Inflammatory macrophage treated with lipopolysaccharide for 4 hours (primary cell): ENCODE measurements at regions not wholly inside any gene's neighbourhood (a gene's known extent, or its start where the extent isn't known, plus 50 kb on each side); places are given as distances from the start of the nearest gene placed in this dataset.
"Not testable (repeated sequence)": the region's sequence is repeated elsewhere in the genome, so short reads cannot be mapped to it uniquely, and the experiment has no call there.

ENCODE experiments used
- DNase-seq: peaks from one replicate; pipeline ENCODE4 v3.0.0-alpha.2; 2020

DNA sequence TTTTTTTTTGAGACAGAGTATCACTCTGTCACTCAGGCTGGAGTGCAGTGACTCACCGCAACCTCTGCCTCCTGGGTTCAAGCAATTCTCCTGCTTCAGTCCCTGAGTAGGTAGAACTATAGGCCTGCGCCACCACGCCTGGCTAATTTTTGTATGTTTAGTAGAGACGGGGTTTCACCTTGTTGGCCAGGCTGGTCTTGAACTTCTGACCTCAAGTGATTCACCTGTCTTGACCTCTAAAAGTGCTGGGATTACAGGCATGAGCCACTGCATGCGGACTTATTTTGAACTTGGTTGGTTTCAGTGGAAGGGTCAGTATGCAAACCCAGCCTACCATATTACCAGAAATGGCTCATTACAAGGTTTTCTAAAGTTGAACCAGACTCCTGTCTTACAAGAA, 61.6 kb upstream of the GBA3 start:
- DNase-seq = not testable (repeated sequence)

DNA sequence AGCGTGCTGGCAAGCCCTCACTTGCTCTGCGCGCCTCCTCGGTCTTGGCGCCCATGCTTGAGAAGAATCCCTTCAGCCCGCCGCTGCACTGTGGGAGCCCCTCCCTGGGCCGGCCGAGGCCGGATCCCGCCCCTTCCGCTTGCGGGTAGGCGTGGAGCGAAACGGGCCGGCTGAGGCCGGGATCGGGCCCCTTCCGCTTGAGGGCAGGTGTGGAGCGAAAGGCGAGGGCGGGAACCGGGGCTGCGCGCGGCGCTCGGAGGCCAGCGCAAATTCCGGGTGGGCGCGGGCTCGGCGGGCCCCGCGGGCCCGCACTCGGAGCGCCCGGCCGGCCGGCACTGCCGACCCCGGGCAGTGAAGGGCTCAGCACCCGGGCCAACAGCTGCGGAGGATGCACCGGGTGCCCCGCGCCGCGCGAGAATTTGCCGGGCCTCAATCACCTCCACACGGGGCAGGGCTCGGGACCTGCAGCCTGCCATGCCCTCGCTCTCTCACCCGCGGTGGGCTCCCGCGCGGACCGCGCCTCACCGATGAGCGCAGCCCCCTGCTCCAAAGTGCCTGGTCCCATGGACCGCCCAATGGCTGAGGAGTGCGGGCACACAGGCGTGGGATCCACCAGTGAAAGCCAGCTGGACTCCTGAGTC, 58.1 kb upstream of the GBA3 start:
- DNase-seq = no peak

DNA sequence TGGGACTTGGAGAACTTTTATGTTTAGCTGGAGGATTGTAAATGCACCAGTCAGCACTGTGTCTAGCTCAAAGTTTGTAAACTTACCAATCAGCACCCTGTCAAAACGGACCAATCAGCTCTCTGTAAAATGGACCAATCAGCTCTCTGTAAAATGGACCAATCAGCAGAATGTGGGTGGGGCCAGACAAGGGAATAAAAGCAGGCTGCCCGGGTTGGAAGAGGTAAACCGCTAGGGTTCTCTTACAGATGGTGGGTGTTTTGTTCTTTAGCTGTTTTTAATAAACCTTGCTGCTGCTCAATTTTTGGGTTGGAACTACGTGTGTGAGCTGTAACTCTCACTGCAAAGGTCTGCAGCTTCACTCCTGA, 57.6 kb upstream of the GBA3 start:
- DNase-seq = not testable (repeated sequence)

DNA sequence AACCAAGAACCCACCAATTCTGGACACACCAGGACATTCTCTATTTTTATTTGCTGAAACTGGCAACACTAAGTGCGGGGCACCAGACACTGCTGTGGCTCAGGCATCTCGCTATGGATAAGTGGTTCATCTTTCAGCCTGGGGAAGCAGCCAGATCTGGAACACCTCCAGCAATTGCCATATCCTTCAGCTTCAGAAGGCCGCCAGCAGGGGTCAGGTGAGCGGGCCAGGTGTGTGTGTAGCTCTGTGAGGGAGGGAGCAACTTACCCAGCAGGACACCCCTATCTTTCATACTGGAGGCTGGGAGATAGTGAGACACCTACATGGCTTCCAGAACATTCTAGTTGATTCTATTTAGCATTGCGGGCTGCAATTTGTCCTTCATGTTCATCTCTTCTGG, 57.0 kb upstream of the GBA3 start:
- no peak for DNase-seq

DNA sequence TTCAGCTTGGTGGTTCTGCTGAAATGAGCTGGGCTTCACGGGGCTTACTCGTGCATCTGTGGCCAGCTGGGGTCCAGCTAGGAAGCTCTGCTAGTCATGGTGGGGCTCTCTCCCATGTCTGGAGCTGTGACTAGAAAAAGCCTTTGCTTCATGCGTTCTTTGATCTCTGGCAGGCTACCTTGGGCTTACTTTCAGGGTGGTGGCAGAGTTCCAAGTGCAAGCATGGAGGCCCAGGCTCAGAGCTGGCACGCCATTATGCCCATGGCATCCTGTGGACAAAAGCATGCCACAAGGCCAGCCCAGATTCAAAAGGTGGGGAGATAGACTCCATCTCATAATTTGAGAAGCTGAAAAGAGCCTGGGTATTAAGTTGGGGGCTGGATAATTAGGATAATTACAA, 55.4 kb upstream of the GBA3 start:
- DNase-seq = no peak
